ENCODE measurements at regions not wholly inside any gene's neighbourhood (a gene's known extent, or its start where the extent isn't known, plus 50 kb on each side); places are given as distances from the start of the nearest gene placed in this dataset.
"Not testable (repeated sequence)": the region's sequence is repeated elsewhere in the genome, so short reads cannot be mapped to it uniquely, and the experiment has no call there.

DNA sequence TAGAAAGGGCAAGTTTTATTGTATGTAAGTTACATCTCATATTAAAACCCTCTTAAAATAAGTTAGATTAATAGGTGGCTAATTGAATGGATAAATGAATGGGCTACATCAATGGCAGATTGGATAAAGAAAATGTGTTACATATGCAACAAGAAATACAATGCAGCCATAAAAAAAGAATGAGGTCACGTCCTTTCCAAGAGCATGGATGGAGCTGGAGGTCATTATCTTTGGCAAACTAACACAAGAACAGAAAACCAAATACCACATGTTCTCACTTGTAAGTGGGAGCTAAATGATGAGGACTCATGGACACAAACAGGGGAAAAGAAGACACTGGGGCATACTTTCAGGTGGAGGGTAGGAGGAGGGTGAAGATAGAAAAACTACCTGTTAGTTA is 182.2 kb upstream of the GNAI1 start:
- DNase-seq = no peak

GRCh38 chr7:79951415-79951814 is 183.2 kb upstream of the GNAI1 start:
- DNase-seq = no peak

- no peak for DNase-seq
Observed at GRCh38 chr7:79949778-79950177, 184.9 kb upstream of the GNAI1 start.

DNA sequence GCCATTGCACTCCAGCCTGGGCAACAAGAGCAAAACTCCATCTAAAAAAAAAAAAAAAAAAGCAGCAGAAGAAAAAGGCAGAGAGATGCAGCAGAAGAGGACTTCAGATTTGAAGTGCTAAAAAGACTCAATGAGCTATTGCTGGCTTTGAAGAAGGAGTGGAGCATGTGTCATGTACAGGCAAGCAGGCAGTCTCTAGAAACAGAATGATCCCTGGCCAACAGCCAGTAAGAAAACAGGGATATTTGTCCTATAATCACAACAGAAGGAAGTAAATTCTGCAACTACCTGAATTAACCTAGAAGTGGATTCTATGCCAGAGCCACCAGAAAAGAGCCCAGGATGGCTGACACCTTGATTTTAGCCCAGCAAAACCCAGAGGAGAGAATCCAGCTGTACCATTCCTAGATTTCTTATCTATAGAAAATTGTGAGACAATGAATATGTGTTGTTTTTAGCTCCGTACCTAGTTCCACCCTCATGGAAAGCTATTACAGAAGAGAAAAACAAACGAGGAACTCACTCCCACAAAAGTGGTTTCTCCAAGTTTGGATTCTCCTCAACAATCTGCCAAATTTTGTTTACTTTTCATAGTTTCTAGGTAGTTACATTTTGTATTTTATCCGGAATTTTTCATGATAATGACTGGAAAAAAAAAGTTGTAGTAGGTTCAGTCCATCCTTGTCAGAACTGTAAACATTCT is 198.2 kb upstream of the GNAI1 start:
- DNase-seq = no peak

GRCh38 chr7:79934727-79935126 is 199.9 kb upstream of the GNAI1 start:
- DNase-seq = no peak

DNA sequence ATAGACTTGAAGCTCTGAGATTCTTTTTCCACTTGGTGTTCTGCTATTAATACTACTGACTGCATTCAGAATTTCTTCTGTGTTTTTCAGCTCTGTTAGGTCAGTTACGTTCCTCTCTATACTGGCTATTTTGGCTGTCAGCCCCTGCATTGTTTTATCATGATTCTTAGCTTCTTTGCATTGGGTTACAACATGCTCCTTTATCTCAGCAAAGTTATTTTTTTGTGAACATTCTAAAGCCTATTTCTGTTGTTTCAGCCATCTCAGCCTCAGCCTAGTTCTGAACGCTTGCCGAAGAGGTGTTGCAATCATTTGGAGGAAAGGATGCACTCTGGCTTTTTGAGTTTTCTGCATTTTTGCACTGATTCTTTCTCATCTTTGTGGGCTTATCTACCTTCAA is 201.5 kb upstream of the GNAI1 start:
- DNase-seq = no peak

- DNase-seq = no peak
Observed at GRCh38 chr7:79930604-79931003, 204.0 kb upstream of the GNAI1 start.

- no peak for DNase-seq
Observed at GRCh38 chr7:79927116-79927515, 207.5 kb upstream of the GNAI1 start.

GRCh38 chr7:79923953-79924352 is 210.7 kb upstream of the GNAI1 start:
- DNase-seq = no peak

GRCh38 chr7:79922894-79923293 is 211.7 kb upstream of the GNAI1 start:
- no peak for DNase-seq

- DNase-seq = no peak
Observed at GRCh38 chr7:79921976-79922375, 212.7 kb upstream of the GNAI1 start.

GRCh38 chr7:79918632-79919031 is 216.0 kb upstream of the GNAI1 start:
- DNase-seq = not testable (repeated sequence)

GRCh38 chr7:79915346-79915745 is 219.3 kb upstream of the GNAI1 start:
- not testable (repeated sequence) for DNase-seq

DNA sequence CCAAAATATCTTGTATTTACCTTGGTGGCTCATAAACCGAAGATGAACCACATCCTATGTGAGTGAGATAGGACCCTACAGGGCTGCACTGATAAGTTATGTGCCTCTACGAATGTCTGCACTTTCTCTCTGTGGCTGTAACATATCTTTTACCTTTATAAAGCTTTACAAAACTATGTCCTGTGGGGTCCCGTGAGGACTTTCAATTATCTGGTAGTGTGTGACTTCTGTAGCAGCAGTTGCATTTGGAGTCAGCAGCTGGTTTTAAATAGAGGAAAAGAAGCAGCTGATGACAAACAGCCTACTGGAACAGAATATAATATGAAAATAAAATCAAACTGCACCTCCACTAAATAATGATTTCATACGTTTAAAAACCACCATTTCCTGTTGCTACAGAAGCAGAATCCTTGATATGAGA is 222.4 kb upstream of the GNAI1 start:
- no peak for DNase-seq

DNA sequence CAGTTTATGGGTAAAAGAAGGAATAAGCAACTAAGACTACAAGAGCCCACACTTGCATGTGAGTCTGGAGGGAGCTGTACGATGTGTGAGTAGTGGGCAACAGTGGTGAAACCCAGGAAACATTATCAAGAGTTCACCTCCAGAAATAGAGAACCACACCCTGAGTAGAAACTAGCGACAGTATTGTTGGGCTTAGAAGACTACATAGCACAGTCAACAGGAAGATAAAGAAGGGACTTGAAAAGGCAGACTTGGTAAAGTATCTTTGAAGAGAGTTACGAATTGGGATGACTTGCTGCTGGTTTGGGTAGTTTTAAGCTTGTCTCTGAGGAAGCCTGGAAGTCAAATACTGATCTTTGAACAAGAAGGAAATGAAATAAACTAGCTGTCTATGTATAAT is 223.2 kb upstream of the GNAI1 start:
- no peak for DNase-seq

DNA sequence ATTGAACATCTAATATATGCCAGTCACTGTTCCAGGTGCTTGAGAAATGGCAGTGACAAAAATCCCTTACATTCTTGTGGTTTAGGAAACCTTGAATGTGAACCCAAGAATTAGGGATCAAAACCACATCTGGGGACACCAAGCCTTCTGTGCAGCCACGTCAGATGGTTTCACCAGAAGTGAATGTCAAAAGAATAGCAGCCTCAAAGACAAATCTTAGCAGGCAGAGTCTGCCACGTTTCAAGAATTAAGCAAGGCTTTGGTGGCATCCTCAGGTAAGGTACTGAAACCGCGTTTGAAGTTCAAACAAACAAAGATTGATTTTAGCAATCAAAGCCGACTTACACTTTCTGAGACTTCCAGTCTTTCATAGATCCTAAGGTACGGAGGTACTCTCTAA is 225.5 kb upstream of the GNAI1 start:
- DNase-seq = no peak

- no peak for DNase-seq
Observed at GRCh38 chr7:79897166-79897565, 237.5 kb upstream of the GNAI1 start.

GRCh38 chr7:79893991-79894390 is 240.6 kb upstream of the GNAI1 start:
- DNase-seq = no peak

GRCh38 chr7:79882922-79883321 is 251.7 kb upstream of the GNAI1 start:
- DNase-seq = no peak

GRCh38 chr7:79880312-79880711 is 254.3 kb upstream of the GNAI1 start:
- no peak for DNase-seq

DNA sequence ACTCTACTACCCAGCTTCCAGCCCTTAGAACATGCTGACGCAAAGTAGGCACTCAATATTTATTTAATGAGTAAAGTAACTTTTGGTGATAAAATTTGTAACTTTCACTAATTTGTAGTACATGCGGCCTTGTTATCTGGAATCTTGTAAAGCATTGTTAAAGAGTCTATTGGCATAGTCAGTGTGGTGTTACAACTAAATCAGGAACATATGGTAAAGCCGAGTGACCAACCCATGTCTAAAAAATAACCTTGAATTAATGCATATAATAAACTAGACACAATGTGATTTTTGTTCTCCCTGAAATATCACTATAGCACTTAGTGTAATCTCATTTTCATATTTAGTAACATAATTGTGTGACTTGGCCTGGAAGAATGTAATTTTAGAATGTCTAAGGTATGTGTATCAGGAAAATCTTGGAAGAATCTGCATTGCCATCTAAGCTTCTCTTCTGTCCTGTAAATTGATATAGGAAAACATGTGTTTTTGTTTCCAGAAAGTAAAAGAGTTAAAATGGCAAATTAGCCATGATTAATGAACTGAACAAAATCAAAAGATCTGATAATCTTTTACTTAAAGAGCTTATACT is 256.7 kb upstream of the GNAI1 start:
- DNase-seq = no peak

DNA sequence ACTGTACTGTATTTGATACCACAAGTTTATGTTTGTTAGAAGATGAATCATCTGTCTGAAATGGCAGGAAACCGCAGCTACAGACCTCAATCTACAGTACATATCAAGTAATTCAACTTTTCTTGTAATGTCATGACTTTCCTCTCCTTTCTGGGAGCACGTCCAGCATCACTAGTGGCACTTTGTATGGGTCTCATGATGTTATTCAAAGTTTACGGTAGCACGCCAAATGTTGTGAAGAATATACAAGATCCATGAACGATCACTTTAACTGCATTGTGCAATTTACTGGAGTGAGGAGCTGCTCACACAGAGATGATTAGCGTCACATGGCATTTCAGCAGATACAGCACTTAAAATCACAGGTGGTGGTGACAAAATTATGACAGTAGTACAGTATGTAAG is 257.8 kb upstream of the GNAI1 start:
- DNase-seq = no peak

- DNase-seq = no peak
Observed at GRCh38 chr7:79874797-79875196, 259.8 kb upstream of the GNAI1 start.

GRCh38 chr7:79872176-79872575 is 262.5 kb upstream of the GNAI1 start:
- no peak for DNase-seq

DNA sequence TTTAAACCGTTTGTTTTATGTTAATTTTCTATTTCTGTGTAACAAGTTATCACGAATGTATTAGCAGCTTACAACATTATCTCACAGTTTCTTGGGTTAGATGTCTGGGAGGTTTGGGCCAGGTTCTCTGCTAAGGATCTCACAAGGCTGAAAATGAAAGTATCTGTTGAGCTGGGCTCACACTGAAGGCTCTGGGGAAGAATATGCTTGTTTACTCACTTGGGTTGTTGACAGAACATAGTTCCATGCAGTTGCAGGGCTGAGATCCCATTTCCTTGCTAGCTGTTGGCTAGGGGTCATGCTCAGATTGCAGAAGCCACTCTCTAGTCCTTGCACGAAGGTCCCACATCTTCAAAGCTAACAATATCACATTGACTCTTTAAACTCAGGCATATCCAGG is 266.6 kb upstream of the GNAI1 start:
- no peak for DNase-seq
